ENCODE measurements at regions not wholly inside any gene's neighbourhood (a gene's known extent, or its start where the extent isn't known, plus 50 kb on each side); places are given as distances from the start of the nearest gene placed in this dataset.

GRCh38 chrY:7977301-7977700, 1065.7 kb upstream of the AMELY start:
- DNase-seq (ENCODE audit: low read depth), result no peak

GRCh38 chrY:7968293-7968692, 1056.7 kb upstream of the AMELY start:
- DNase-seq (ENCODE audit: low read depth), result no peak

- DNase-seq (ENCODE audit: low read depth), result no peak
Observed at GRCh38 chrY:7966916-7967315, 1055.4 kb upstream of the AMELY start.

DNA sequence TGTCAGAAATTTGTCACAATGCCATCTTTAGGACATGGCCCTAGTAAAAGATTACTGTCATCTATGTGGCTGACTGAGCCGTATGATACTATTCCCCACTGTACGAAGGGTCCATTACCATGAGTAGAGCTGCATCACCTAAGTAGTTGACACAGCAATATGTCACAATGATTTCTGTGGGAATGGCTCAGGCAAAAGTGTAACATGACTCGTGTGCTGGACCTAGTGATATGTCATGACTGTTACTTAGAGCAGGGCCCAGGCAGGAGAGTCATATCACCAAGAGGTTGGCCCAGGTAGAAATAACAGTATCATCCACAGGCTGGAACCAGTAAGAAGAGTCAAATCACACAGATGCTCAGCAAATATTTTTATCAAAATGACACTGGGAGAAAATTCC, 1051.8 kb upstream of the AMELY start:
- no peak for DNase-seq (ENCODE audit: low read depth)

GRCh38 chrY:7962350-7962749, 1050.8 kb upstream of the AMELY start:
- no peak for DNase-seq (ENCODE audit: low read depth)

DNA sequence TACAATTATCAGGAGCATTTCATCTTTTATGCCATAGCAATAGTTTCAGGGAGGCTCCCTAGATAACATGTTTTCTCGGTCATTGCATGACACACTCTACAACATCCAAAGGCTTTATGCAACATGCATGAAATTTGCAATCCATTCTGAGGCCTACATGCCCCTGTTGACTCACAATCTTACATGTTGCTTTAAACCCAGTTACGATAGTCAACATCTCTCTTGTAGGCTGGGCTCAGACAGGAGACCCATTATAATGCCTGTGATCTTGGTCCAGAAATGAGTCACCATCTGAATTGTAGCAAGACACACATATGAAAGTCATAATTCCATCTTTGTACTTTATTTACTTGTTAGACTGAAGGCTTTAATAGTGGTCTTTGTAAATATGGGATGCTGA, 1050.3 kb upstream of the AMELY start:
- DNase-seq (ENCODE audit: low read depth), result no peak

DNA sequence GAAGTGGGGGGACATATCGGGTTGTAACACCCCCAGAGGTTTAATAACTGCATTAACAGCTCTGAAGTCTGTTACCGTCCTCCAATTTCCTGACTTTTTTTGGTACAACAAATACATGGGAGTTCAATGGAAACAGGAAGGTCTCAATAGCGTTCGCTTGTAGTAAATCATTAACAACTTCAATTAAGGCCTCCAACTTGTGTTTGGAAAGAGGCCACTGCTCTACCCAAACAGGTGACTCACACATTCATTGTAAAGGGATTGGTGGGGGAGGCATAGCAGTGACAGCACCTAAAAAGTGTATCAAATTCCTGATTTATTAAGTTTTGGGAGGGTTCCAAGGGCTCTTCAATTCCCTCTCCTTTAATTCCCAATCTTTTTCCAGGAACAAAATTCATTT, 1046.2 kb upstream of the AMELY start:
- no peak for DNase-seq (ENCODE audit: low read depth)

GRCh38 chrY:7951187-7951852, 1039.8 kb upstream of the AMELY start:
- no peak for DNase-seq (ENCODE audit: low read depth)

DNA sequence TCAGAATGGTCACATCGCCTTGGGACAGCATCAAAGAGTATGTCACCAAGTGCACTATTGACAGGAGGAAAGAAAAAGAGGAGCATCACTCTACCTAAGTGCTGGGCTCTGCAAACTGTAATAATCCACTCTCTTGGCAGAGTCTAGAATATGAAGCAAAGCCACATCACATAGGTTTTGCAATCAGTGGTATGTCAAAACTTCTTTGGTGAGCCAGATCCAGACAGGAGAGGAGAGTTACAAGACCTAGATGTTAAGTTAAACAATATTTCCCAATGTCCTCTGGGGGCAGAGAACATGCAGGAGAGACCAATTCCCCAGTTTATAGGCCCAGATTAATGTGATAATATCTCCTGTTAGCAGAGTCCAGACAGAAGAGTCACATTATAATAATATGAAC, 1032.6 kb upstream of the AMELY start:
- no peak for DNase-seq (ENCODE audit: low read depth)

DNA sequence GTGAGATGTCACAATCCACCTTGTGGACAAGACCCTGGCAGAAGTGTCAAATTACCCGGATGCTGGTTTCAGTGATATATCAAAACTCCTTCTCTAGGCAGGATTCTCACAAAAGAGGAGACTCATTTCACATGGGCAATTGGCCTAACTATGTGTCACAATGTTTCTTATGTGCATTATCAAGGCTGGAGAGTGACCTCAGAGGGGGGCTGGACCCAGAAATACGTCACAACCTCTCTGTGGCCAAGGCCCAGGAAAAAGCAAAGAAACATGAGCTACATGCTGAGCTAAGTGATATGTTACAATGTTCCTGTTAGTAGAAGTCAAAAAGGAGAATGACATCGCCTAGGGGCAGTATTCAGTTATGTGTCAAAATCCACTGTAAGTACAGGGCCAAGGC, 1031.2 kb upstream of the AMELY start:
- peak; percentile 21 for DNase-seq (ENCODE audit: low read depth)

- DNase-seq (ENCODE audit: low read depth), result no peak
Observed at GRCh38 chrY:7941856-7942255, 1030.3 kb upstream of the AMELY start.

GRCh38 chrY:7938982-7939718, 1027.6 kb upstream of the AMELY start:
- no peak for DNase-seq (ENCODE audit: low read depth)

DNA sequence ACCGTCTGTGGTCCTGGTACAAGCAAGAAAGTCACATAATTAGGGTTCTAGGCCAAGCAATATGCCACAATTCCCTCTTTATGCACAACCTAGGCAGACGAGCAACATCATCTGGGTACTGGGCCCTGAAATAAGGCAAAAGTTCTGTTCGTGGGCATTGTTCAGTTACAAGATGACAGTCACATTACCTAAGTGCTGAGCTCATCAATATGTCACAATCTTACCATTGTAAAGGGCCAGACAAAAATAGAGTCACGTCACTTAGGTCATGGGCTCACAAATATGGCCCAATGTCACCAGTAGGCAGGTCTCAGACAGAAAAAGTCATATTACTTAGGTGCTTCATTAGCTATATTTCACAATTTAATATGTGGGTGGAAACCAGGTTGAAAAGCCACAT, 1025.3 kb upstream of the AMELY start:
- no peak for DNase-seq (ENCODE audit: low read depth)

DNA sequence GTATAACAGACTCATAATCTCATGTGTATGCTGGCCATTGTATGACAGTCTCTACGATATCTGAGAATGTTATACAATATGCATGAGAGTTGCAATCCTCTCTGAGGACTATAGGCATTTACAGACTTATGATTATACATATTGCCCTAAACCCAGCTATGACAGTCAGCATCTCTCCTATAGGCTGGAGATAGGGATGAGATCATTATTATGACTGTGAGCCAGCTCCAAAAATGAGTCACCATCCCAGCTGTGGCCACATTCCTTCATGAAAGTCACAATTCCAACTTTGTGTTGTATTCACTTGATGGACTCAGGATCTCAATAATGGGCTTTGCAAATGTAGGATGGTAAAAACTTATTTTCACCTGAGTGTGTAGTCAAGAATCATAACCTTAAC, 1024.5 kb upstream of the AMELY start:
- peak; percentile 16 for DNase-seq (ENCODE audit: low read depth)

GRCh38 chrY:7935606-7936005, 1024.1 kb upstream of the AMELY start:
- no peak for DNase-seq (ENCODE audit: low read depth)

- no peak for DNase-seq (ENCODE audit: low read depth)
Observed at GRCh38 chrY:7932424-7932823, 1020.9 kb upstream of the AMELY start.

DNA sequence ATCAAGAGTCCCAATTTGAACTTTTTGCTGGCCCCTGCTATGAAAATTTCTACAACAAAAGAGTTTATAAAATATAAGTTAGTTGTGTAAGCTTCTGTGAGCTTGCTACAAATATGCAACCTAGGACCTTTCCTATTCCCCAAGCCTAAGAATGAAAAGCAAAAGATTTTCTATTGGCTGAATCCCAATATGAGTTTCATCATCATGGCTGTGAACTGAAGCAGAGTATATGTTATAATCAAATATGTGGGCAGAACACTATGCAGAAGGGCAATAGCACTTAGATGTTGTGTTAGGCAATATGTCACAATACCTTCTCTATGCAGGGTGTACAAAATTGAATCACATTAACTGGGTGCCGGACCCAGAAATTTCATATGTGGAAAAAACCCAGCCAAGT, 1018.3 kb upstream of the AMELY start:
- no peak for DNase-seq (ENCODE audit: low read depth)

DNA sequence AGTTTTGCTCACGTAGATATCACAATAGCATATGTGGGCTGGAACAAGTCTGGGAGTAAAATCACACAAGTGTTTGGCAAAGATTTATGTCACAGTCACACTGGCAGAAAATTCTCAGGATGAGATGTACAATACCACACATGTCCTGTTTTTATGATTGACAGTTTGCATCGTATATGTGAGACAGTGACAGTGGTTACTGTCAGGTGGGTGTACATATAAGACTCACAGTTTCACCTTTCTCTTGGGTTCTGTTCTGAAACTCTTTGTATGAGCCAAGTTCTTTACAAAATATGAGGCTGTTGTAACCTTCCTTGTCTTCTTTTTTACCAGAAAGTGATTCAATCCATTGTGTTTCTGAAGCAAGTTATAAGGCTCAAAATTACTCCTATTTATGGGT, 1012.5 kb upstream of the AMELY start:
- DNase-seq (ENCODE audit: low read depth), result no peak

- no peak for DNase-seq (ENCODE audit: low read depth)
Observed at GRCh38 chrY:7923476-7924017, 1012.0 kb upstream of the AMELY start.

GRCh38 chrY:7920382-7920781, 1008.8 kb upstream of the AMELY start:
- DNase-seq (ENCODE audit: low read depth), result no peak

- DNase-seq (ENCODE audit: low read depth), result no peak
Observed at GRCh38 chrY:7888506-7888905, 977.0 kb upstream of the AMELY start.

GRCh38 chrY:7881696-7882095, 970.1 kb upstream of the AMELY start:
- DNase-seq (ENCODE audit: low read depth), result no peak

DNA sequence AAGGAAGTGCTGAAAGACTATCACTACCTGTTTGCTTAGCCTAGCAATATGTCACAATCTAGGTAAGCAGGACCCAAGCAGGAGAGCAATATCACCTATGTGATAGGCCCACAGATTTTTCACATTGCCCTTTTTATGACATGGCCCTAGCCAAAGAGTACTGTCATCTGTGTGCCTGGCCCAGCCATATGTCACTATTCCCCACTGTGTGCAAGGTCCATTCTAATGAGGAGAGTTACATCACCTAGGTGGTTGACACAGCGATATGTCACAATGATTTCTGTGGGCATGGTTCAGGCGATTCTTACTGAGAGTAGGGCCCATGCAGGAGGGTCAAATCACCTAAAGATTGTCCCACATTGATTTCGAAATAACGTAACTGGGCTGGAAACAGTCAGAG, 967.7 kb upstream of the AMELY start:
- DNase-seq (ENCODE audit: low read depth), result no peak

DNA sequence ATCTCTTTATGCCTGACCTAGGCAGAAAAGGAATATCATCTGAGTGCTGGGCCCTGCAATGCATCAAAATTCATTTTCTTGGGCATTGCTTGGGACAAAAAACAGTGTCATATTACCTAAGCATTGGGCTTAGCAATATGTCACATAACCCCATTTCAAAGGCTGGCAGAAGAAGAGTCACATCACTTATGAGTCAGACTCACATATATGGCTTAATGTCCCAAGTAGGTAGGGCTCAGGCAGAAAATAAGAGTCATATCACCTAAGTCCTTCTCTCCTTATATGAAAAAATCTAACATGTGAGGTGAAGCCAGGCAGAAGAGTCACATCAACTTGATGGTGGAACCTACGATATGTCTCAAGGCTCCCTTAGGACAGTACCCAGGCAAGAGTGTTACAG, 967.2 kb upstream of the AMELY start:
- no peak for DNase-seq (ENCODE audit: low read depth)
